BJ (cell line): ENCODE measurements at regions not wholly inside any gene's neighbourhood (a gene's known extent, or its start where the extent isn't known, plus 50 kb on each side); places are given as distances from the start of the nearest gene placed in this dataset.

ENCODE experiments used
- CTCF ChIA-PET: fragments of 350-600 bp; formaldehyde crosslinking; extraction: SDS; loops from one replicate; lab custom pipeline; 2021; ENCODE audit warnings: antibody characterized with exemption, inconsistent platforms; lab: Yijun Ruan, JAX
- POLR2A ChIA-PET: fragments of 300-600 bp; sonication (Branson Sonifier 250); formaldehyde crosslinking; extraction: SDS; loops from one replicate; lab custom pipeline; 2021; ENCODE audit warnings: antibody characterized with exemption; lab: Charles Lee
- DNase-seq: peaks from one replicate; pipeline ENCODE4 v3.0.0-alpha.2; 2011; ENCODE audit warnings: low read depth
- H3K27me3 ChIP-seq: 2 replicates; pipeline ENCODE4 v1.6.0; 2011; ENCODE audit warnings: low read length; ENCODE audit not compliant: control insufficient read depth, insufficient read depth
- H3K36me3 ChIP-seq: 2 replicates; pipeline ENCODE4 v1.5.1; 2011; ENCODE audit warnings: low read length; ENCODE audit not compliant: control insufficient read depth, insufficient read depth
- H3K4me3 ChIP-seq: 2 replicates; pipeline ENCODE4 v1.5.1; 2011; ENCODE audit warnings: low read depth, mild to moderate bottlenecking, control low read depth, low read length
- CTCF ChIP-seq: IDR thresholded peaks from 2 replicates; pipeline ENCODE4 v1.5.1; 2011; ENCODE audit warnings: low read depth, mild to moderate bottlenecking, control low read depth, inconsistent platforms, low read length, moderate library complexity; ENCODE audit not compliant: insufficient read depth

- ChIA-PET POLR2A (no interaction called here), CTCF (interaction anchor here (0.6 to 0.7 kb wide), 2 partner anchors 42 to 1015 kb away, joined by 3 to 6 read pairs; no protein-coding TSS in a partner anchor)
- no peaks in the 10 kb centered on the region for H3K36me3 ChIP-seq
- DNase-seq: no peak
- H3K4me3 ChIP-seq: no peak overlapping the region
- TF ChIP-seq CTCF: no peak
- H3K27me3 ChIP-seq: peaks cover 2% of the 10 kb centered on the region; the same call in 1 of the 2 replicates
Observed at GRCh38 chr11:72512956-72513355, 78.6 kb upstream of the CLPB start.

- H3K27me3 ChIP-seq: no peaks in the 10 kb centered on the region
- DNase-seq: no peak
- no peak overlapping the region for H3K4me3 ChIP-seq
- H3K36me3 ChIP-seq: no peaks in the 10 kb centered on the region
- ChIA-PET CTCF (no interaction called here), POLR2A (no interaction called here)
- TF ChIP-seq CTCF: no peak
Observed at GRCh38 chr11:72511393-72512047, 77.2 kb upstream of the CLPB start.

GRCh38 chr11:72507050-72507449 lies 72.7 kb upstream of the CLPB start:
- ChIA-PET POLR2A (no interaction called here), CTCF (no interaction called here)
- H3K36me3 ChIP-seq: no peaks in the 10 kb centered on the region
- H3K27me3 ChIP-seq: peaks cover 2% of the 10 kb centered on the region; the same call in 1 of the 2 replicates
- H3K4me3 ChIP-seq: no peak overlapping the region
- DNase-seq: no peak
- no peak for TF ChIP-seq CTCF

- POLR2A ChIA-PET: no interaction called here
- CTCF ChIA-PET: interaction anchor here (0.8 to 1.5 kb wide), 2 partner anchors 26 to 44 kb away, joined by 3 to 5 read pairs; no protein-coding TSS in a partner anchor
Observed at GRCh38 chr11:72497731-72498130, 63.4 kb upstream of the CLPB start.

GRCh38 chr11:72494109-72494429 lies 59.7 kb upstream of the CLPB start:
- no peak for TF ChIP-seq CTCF
- Histone ChIP-seq H3K4me3 (no peak overlapping the region), H3K27me3 (no peaks in the 10 kb centered on the region), H3K36me3 (no peaks in the 10 kb centered on the region)
- DNase-seq: no peak
- ChIA-PET CTCF (interaction anchor here (1.1 to 1.2 kb wide), 4 partner anchors 11 to 190 kb away, joined by 3 to 5 read pairs (median 4); no protein-coding TSS in a partner anchor), POLR2A (interaction anchor here (0.6 kb wide), 1 partner anchor 983 kb away, joined by 3 read pairs; no protein-coding TSS in a partner anchor)

More at GRCh38 chr11:72497731-72498130, 63.4 kb upstream of the CLPB start:
- H3K36me3 ChIP-seq: no peaks in the 10 kb centered on the region
- DNase-seq: no peak
- H3K4me3 ChIP-seq: no peak overlapping the region
- TF ChIP-seq CTCF: no peak
- no peaks in the 10 kb centered on the region for H3K27me3 ChIP-seq
